K562 (cell line): ENCODE measurements at regions not wholly inside any gene's neighbourhood (a gene's known extent, or its start where the extent isn't known, plus 50 kb on each side); places are given as distances from the start of the nearest gene placed in this dataset.

Source experiments
- ATAC-seq: fragments of 200-7000 bp; cut with Tn5 transposase; 3 replicates; pipeline ENCODE4 v1.9.1; 2020; ENCODE audit warnings: moderate library complexity
- BruUV-seq: library from RNA; stranded (reverse); fragments of 400-500 nt; replicated peaks from 2 replicates; lab custom pipeline; 2021; lab: Mats Ljungman, UMichigan
- CTCF ChIA-PET: fragments of 300-600 bp; formaldehyde crosslinking; extraction: SDS; loops from one replicate; lab custom pipeline; 2021; ENCODE audit warnings: low intra/inter-chr PET ratio; lab: Yijun Ruan, JAX
- POLR2A ChIA-PET: fragments of 300-600, 350-650 bp; sonication (Branson Sonifier 250); formaldehyde crosslinking; extraction: SDS; loops from one replicate; lab custom pipeline; 2021; ENCODE audit warnings: antibody characterized with exemption, inconsistent platforms; lab: Yijun Ruan, JAX
- DNase-seq, 4 experiments: peaks; one replicate each; pipeline versions ENCODE4 v3.0.0 to v3.0.0-alpha.2; 2011 to 2018; ENCODE audit warnings: low spot score in 3 of 4, mixed read lengths in 3 of 4; ENCODE audit errors: extremely low read depth in 1 of 4
- FAIRE-seq: peaks from 2 replicates; lab custom pipeline; 2011; peaks lifted over from hg19 to GRCh38; lab: Jason Lieb, UNC
- H2AFZ ChIP-seq: 2 replicates; pipeline ENCODE4 v1.6.0; 2011; ENCODE audit warnings: low read depth, low read length, control low read depth, inconsistent platforms
- H3K27ac ChIP-seq: fragments of 200-600 bp; 3 replicates; pipeline ENCODE4 v1.8.0; 2011; ENCODE audit warnings: low read depth, mild to moderate bottlenecking, control low read depth, inconsistent platforms, low read length, moderate library complexity, mixed read lengths; ENCODE audit errors: extremely low read depth
- H3K27me3 ChIP-seq, 2 experiments: fragments of 300-600 bp in 1 of 2; 2 replicates in 1 of 2; 3 replicates in 1 of 2; pipeline versions ENCODE4 v1.6.0 to v1.8.0; 2011; ENCODE audit warnings: inconsistent platforms in 2 of 2, low read length in 2 of 2, mild to moderate bottlenecking in 1 of 2, mixed read lengths in 1 of 2, moderate library complexity in 1 of 2; ENCODE audit not compliant: control insufficient read depth in 2 of 2, insufficient read depth in 2 of 2
- H3K36me3 ChIP-seq: fragments of 300-600 bp; 3 replicates; pipeline ENCODE4 v1.8.0; 2011; ENCODE audit warnings: mild to moderate bottlenecking, low read length, inconsistent platforms; ENCODE audit not compliant: control insufficient read depth, insufficient read depth
- H3K4me1 ChIP-seq, 2 experiments: fragments of 200-600 bp in 1 of 2; replicated peaks in 1 of 2; 2 replicates in 1 of 2; 3 replicates in 1 of 2; pipeline versions ENCODE4 v1.5.1 to v1.8.0; 2011; ENCODE audit warnings: inconsistent platforms in 2 of 2, low read length in 2 of 2, mild to moderate bottlenecking in 1 of 2, mixed read lengths in 1 of 2, moderate library complexity in 1 of 2; ENCODE audit not compliant: control insufficient read depth in 2 of 2, insufficient read depth in 2 of 2
- H3K4me2 ChIP-seq: 2 replicates; pipeline ENCODE4 v1.6.1; 2011; ENCODE audit warnings: low read length, control low read depth, inconsistent platforms, mixed read lengths; ENCODE audit not compliant: insufficient read depth
- H3K4me3 ChIP-seq: fragments of 200-600 bp; sonication (generic), shearing (Covaris generic); 2 replicates; pipeline ENCODE4 v1.5.1; 2016; ENCODE audit warnings: control low read depth, inconsistent platforms
- H3K79me2 ChIP-seq: fragments of 200-600 bp; 3 replicates; pipeline ENCODE4 v1.8.0; 2011; ENCODE audit warnings: low read length, inconsistent platforms; ENCODE audit not compliant: control insufficient read depth, insufficient read depth
- H3K9ac ChIP-seq, 2 experiments: 2 replicates each; pipeline versions ENCODE4 v1.6.0 to v1.6.1; 2011; ENCODE audit warnings: low read depth in 2 of 2, low read length in 2 of 2, control low read depth in 1 of 2, inconsistent platforms in 1 of 2, mild to moderate bottlenecking in 1 of 2, mixed read lengths in 1 of 2; ENCODE audit not compliant: insufficient read depth in 1 of 2
- H3K9me1 ChIP-seq: one replicate; pipeline ENCODE4 v1.6.0; 2011; ENCODE audit warnings: inconsistent platforms, mild to moderate bottlenecking, low read length, moderate library complexity; ENCODE audit not compliant: control insufficient read depth, insufficient read depth
- H3K9me3 ChIP-seq: replicated peaks from 2 replicates; pipeline ENCODE4 v1.5.1; 2011; ENCODE audit warnings: low read depth, low read length, inconsistent platforms; ENCODE audit not compliant: control insufficient read depth, insufficient read depth
- H4K20me1 ChIP-seq: replicated peaks from 2 replicates; pipeline ENCODE4 v1.6.1; 2011; ENCODE audit warnings: low read length, inconsistent platforms, mixed read lengths; ENCODE audit not compliant: control insufficient read depth, insufficient read depth
- GABPB1 ChIP-seq: sonication (generic); formaldehyde crosslinking; IDR thresholded peaks from 2 replicates; pipeline ENCODE4 v1.8.0; 2022; ENCODE audit warnings: mild to moderate bottlenecking, missing genetic modification reagents
- GTF2F1 ChIP-seq: IDR thresholded peaks from 2 replicates; pipeline ENCODE4 v1.6.1; 2011; ENCODE audit warnings: low read depth, low read length, improper control_type of control experiment
- HIVEP1 ChIP-seq: fragments of 250-450 bp; sonication (Bioruptor Pico); IDR thresholded peaks from 2 replicates; pipeline ENCODE4 v1.4.0; 2020; ENCODE audit warnings: mild to moderate bottlenecking
- HMG20B ChIP-seq: fragments of 250-450 bp; sonication (Bioruptor Pico); IDR thresholded peaks from 2 replicates; pipeline ENCODE4 v1.5.0; 2021; ENCODE audit warnings: mild to moderate bottlenecking
- MAFK ChIP-seq: IDR thresholded peaks from 2 replicates; pipeline ENCODE4 v1.6.1; 2011; ENCODE audit warnings: low read length, improper control_type of control experiment
- NR2C2 ChIP-seq, 2 experiments: fragments of 200-800 bp in 1 of 2; sonication (Bioruptor generic) in 1 of 2; sonication (generic) in 1 of 2; formaldehyde crosslinking in 1 of 2; IDR thresholded peaks; 2 replicates each; pipeline versions ENCODE4 v1.6.1 to v1.8.0; 2016 to 2022; ENCODE audit warnings: mild to moderate bottlenecking in 1 of 2, missing compliant biosample characterization in 1 of 2, missing genetic modification characterization in 1 of 2, missing genetic modification reagents in 1 of 2
- POU5F1 ChIP-seq: fragments of 150-350 bp; IDR thresholded peaks from 2 replicates; pipeline ENCODE4 v1.6.1; 2014; ENCODE audit warnings: borderline replicate concordance, low read length, low read depth, mild to moderate bottlenecking; ENCODE audit not compliant: partially characterized antibody
- SPI1 ChIP-seq: IDR thresholded peaks from 2 replicates; pipeline ENCODE4 v1.6.1; 2011; ENCODE audit warnings: low read depth, low read length, control low read depth, borderline replicate concordance
- TEAD4 ChIP-seq, 2 experiments: sonication (generic) in 1 of 2; formaldehyde crosslinking in 1 of 2; IDR thresholded peaks; 2 replicates each; pipeline versions ENCODE4 v1.6.1 to v1.8.0; 2012 to 2022; ENCODE audit warnings: borderline replicate concordance in 1 of 2, inconsistent platforms in 1 of 2, low read length in 1 of 2, mild to moderate bottlenecking in 1 of 2, missing genetic modification reagents in 1 of 2
- ZKSCAN1 ChIP-seq: fragments of 150-350 bp; IDR thresholded peaks from 2 replicates; pipeline ENCODE4 v1.6.1; 2016; ENCODE audit warnings: low read depth, low read length
- WGBS: fragments of 100-300 bp; shearing (Covaris generic); methylation state at CpG from one replicate; pipeline ENCODE4 v1.1.6; 2016; ENCODE audit warnings: low coverage, mixed read lengths; ENCODE audit not compliant: insufficient coverage; ENCODE audit errors: missing lambda C conversion rate; 5-methylcytosine and 5-hydroxymethylcytosine counted together
- in situ Hi-C: fragments of 300-500 bp; cut with MboI; formaldehyde crosslinking; loops from 4 replicates; pipeline ENCODE4 v1.15.0; 2018; ENCODE audit warnings: inconsistent platforms, mixed read lengths
- intact Hi-C: fragments of 100-400 bp; cut with micrococcal nuclease; formaldehyde crosslinking; loops from 2 replicates; pipeline ENCODE4 v1.14.2; 2022
- TF ChIP-seq, protein P1 (sequence below): fragments of 250-450 bp; sonication (Bioruptor Pico); IDR thresholded peaks from 2 replicates; pipeline ENCODE4 v1.6.1; 2021; ENCODE audit warnings: mild to moderate bottlenecking
- TF ChIP-seq, protein P2 (sequence below): fragments of 250-450 bp; sonication (Bioruptor Pico); IDR thresholded peaks from 2 replicates; pipeline ENCODE4 v1.8.0; 2022; ENCODE audit warnings: inconsistent platforms, mild to moderate bottlenecking, moderate library complexity, borderline replicate concordance
- TF ChIP-seq, protein P3 (sequence below): IDR thresholded peaks from 3 replicates; pipeline ENCODE4 v1.6.1; 2011; ENCODE audit warnings: borderline replicate concordance, mild to moderate bottlenecking; ENCODE audit not compliant: insufficient read length, insufficient read depth

DNA sequence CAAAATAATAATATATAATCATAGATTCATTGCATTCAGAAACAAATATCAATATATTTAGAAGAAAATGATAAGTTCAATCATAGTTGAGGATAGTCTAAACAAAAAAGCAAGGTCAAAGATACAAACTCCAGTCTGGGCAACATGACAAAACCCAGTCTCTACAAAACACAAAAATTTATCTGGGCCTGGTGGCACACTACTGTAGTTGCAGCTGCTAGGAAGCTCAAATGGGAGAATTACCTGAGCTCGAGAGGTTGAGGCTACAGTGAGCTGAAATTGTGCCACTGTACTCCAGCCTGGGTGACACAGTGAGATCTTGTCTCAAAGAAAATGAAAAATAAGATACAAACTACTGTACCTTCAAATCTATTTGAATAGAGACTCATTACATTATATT lies 52.7 kb upstream of the ANXA10 start:
- Histone ChIP-seq H2AFZ (no peak overlapping the region), H3K9ac (no peak overlapping the region), H3K79me2 (no peaks in the 10 kb centered on the region), H3K27ac (no peak overlapping the region), H3K27me3 (no peaks in the 10 kb centered on the region), H3K9me1 (no peaks in the 10 kb centered on the region), H3K9me3 (no peaks in the 10 kb centered on the region), H3K36me3 (no peaks in the 10 kb centered on the region), H4K20me1 (no peaks in the 10 kb centered on the region), H3K4me2 (no peak overlapping the region), H3K4me3 (no peak overlapping the region), H3K4me1 (no peaks in the 10 kb centered on the region)
- no peak for DNase-seq
- TF ChIP-seq HMG20B (no peak), SPI1 (no peak), GABPB1 (no peak), GTF2F1 (no peak), TEAD4 (IDR thresholded peaks at IDR 0.05; ENCODE audit: low read length) (no peak), TEAD4 (CRISPR knock-in tag; IDR thresholded peaks at IDR 0.05; ENCODE audit: borderline replicate concordance) (no peak), HIVEP1 (no peak), NR2C2 (CRISPR knock-in tag; IDR thresholded peaks at IDR 0.05) (no peak), NR2C2 (tag; IDR thresholded peaks at IDR 0.05) (no peak), ZKSCAN1 (no peak), POU5F1 (no peak), MAFK (no peak)
- TF ChIP-seq, protein P1, sequence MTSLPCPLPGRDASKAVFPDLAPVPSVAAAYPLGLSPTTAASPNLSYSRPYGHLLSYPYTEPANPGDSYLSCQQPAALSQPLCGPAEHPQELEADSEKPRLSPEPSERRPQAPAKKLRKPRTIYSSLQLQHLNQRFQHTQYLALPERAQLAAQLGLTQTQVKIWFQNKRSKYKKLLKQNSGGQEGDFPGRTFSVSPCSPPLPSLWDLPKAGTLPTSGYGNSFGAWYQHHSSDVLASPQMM (CRISPR knock-in tag) = no peak
- TF ChIP-seq, protein P2, sequence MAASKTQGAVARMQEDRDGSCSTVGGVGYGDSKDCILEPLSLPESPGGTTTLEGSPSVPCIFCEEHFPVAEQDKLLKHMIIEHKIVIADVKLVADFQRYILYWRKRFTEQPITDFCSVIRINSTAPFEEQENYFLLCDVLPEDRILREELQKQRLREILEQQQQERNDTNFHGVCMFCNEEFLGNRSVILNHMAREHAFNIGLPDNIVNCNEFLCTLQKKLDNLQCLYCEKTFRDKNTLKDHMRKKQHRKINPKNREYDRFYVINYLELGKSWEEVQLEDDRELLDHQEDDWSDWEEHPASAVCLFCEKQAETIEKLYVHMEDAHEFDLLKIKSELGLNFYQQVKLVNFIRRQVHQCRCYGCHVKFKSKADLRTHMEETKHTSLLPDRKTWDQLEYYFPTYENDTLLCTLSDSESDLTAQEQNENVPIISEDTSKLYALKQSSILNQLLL (CRISPR knock-in tag) = no peak
- TF ChIP-seq, protein P3, sequence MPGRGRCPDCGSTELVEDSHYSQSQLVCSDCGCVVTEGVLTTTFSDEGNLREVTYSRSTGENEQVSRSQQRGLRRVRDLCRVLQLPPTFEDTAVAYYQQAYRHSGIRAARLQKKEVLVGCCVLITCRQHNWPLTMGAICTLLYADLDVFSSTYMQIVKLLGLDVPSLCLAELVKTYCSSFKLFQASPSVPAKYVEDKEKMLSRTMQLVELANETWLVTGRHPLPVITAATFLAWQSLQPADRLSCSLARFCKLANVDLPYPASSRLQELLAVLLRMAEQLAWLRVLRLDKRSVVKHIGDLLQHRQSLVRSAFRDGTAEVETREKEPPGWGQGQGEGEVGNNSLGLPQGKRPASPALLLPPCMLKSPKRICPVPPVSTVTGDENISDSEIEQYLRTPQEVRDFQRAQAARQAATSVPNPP = no peak
- intact Hi-C loops (no loop called here), in situ Hi-C loops (no loop called here)
- ATAC-seq = no peak
- POLR2A ChIA-PET = no interaction called here
- CTCF ChIA-PET = no interaction called here
- 0% methylated on average over 1 of the region's 1 CpG for WGBS
- no TSS peak for BruUV-seq
- FAIRE-seq = no peak
